K562 (cell line): ENCODE measurements at regions not wholly inside any gene's neighbourhood (a gene's known extent, or its start where the extent isn't known, plus 50 kb on each side); places are given as distances from the start of the nearest gene placed in this dataset.

Experiments used
- ATAC-seq: fragments of 200-7000 bp; cut with Tn5 transposase; 3 replicates; pipeline ENCODE4 v1.9.1; 2020; ENCODE audit warnings: moderate library complexity
- BruUV-seq: library from RNA; stranded (reverse); fragments of 400-500 nt; replicated peaks from 2 replicates; lab custom pipeline; 2021; lab: Mats Ljungman, UMichigan
- CTCF ChIA-PET: fragments of 300-600 bp; formaldehyde crosslinking; extraction: SDS; loops from one replicate; lab custom pipeline; 2021; ENCODE audit warnings: low intra/inter-chr PET ratio; lab: Yijun Ruan, JAX
- POLR2A ChIA-PET: fragments of 300-600, 350-650 bp; sonication (Branson Sonifier 250); formaldehyde crosslinking; extraction: SDS; loops from one replicate; lab custom pipeline; 2021; ENCODE audit warnings: antibody characterized with exemption, inconsistent platforms; lab: Yijun Ruan, JAX
- DNase-seq, 4 experiments: peaks; one replicate each; pipeline versions ENCODE4 v3.0.0 to v3.0.0-alpha.2; 2011 to 2018; ENCODE audit warnings: low spot score in 3 of 4, mixed read lengths in 3 of 4; ENCODE audit errors: extremely low read depth in 1 of 4
- FAIRE-seq: peaks from 2 replicates; lab custom pipeline; 2011; peaks lifted over from hg19 to GRCh38; lab: Jason Lieb, UNC
- H2AFZ ChIP-seq: 2 replicates; pipeline ENCODE4 v1.6.0; 2011; ENCODE audit warnings: low read depth, low read length, control low read depth, inconsistent platforms
- H3K27ac ChIP-seq: fragments of 200-600 bp; 3 replicates; pipeline ENCODE4 v1.8.0; 2011; ENCODE audit warnings: low read depth, mild to moderate bottlenecking, control low read depth, inconsistent platforms, low read length, moderate library complexity, mixed read lengths; ENCODE audit errors: extremely low read depth
- H3K27me3 ChIP-seq, 2 experiments: fragments of 300-600 bp in 1 of 2; 2 replicates in 1 of 2; 3 replicates in 1 of 2; pipeline versions ENCODE4 v1.6.0 to v1.8.0; 2011; ENCODE audit warnings: inconsistent platforms in 2 of 2, low read length in 2 of 2, mild to moderate bottlenecking in 1 of 2, mixed read lengths in 1 of 2, moderate library complexity in 1 of 2; ENCODE audit not compliant: control insufficient read depth in 2 of 2, insufficient read depth in 2 of 2
- H3K36me3 ChIP-seq: fragments of 300-600 bp; 3 replicates; pipeline ENCODE4 v1.8.0; 2011; ENCODE audit warnings: mild to moderate bottlenecking, low read length, inconsistent platforms; ENCODE audit not compliant: control insufficient read depth, insufficient read depth
- H3K4me1 ChIP-seq, 2 experiments: fragments of 200-600 bp in 1 of 2; replicated peaks in 1 of 2; 2 replicates in 1 of 2; 3 replicates in 1 of 2; pipeline versions ENCODE4 v1.5.1 to v1.8.0; 2011; ENCODE audit warnings: inconsistent platforms in 2 of 2, low read length in 2 of 2, mild to moderate bottlenecking in 1 of 2, mixed read lengths in 1 of 2, moderate library complexity in 1 of 2; ENCODE audit not compliant: control insufficient read depth in 2 of 2, insufficient read depth in 2 of 2
- H3K4me2 ChIP-seq: 2 replicates; pipeline ENCODE4 v1.6.1; 2011; ENCODE audit warnings: low read length, control low read depth, inconsistent platforms, mixed read lengths; ENCODE audit not compliant: insufficient read depth
- H3K4me3 ChIP-seq: fragments of 200-600 bp; sonication (generic), shearing (Covaris generic); 2 replicates; pipeline ENCODE4 v1.5.1; 2016; ENCODE audit warnings: control low read depth, inconsistent platforms
- H3K79me2 ChIP-seq: fragments of 200-600 bp; 3 replicates; pipeline ENCODE4 v1.8.0; 2011; ENCODE audit warnings: low read length, inconsistent platforms; ENCODE audit not compliant: control insufficient read depth, insufficient read depth
- H3K9ac ChIP-seq, 2 experiments: 2 replicates each; pipeline versions ENCODE4 v1.6.0 to v1.6.1; 2011; ENCODE audit warnings: low read depth in 2 of 2, low read length in 2 of 2, control low read depth in 1 of 2, inconsistent platforms in 1 of 2, mild to moderate bottlenecking in 1 of 2, mixed read lengths in 1 of 2; ENCODE audit not compliant: insufficient read depth in 1 of 2
- H3K9me1 ChIP-seq: one replicate; pipeline ENCODE4 v1.6.0; 2011; ENCODE audit warnings: inconsistent platforms, mild to moderate bottlenecking, low read length, moderate library complexity; ENCODE audit not compliant: control insufficient read depth, insufficient read depth
- H3K9me3 ChIP-seq: replicated peaks from 2 replicates; pipeline ENCODE4 v1.5.1; 2011; ENCODE audit warnings: low read depth, low read length, inconsistent platforms; ENCODE audit not compliant: control insufficient read depth, insufficient read depth
- H4K20me1 ChIP-seq: replicated peaks from 2 replicates; pipeline ENCODE4 v1.6.1; 2011; ENCODE audit warnings: low read length, inconsistent platforms, mixed read lengths; ENCODE audit not compliant: control insufficient read depth, insufficient read depth
- BRD9 ChIP-seq: fragments of 450-650 bp; IDR thresholded peaks from 2 replicates; pipeline ENCODE4 v1.6.1; 2018; ENCODE audit warnings: low read depth; ENCODE audit not compliant: partially characterized antibody
- CREB1 ChIP-seq, 2 experiments: sonication (generic) in 1 of 2; formaldehyde crosslinking in 1 of 2; IDR thresholded peaks; 2 replicates each; pipeline versions ENCODE4 v1.6.1 to v1.8.0; 2012 to 2022; ENCODE audit warnings: inconsistent platforms in 1 of 2, mild to moderate bottlenecking in 1 of 2, missing genetic modification reagents in 1 of 2, moderate library complexity in 1 of 2
- CREM ChIP-seq: IDR thresholded peaks from 2 replicates; pipeline ENCODE4 v1.6.1; 2014; ENCODE audit warnings: antibody characterized with exemption, low read depth
- NFIC ChIP-seq: fragments of 450-650 bp; IDR thresholded peaks from 2 replicates; pipeline ENCODE4 v1.6.1; 2017; ENCODE audit warnings: mild to moderate bottlenecking, inconsistent platforms
- PHF20 ChIP-seq: fragments of 450-650 bp; IDR thresholded peaks from 2 replicates; pipeline ENCODE4 v1.6.1; 2018; ENCODE audit not compliant: partially characterized antibody
- RBM34 ChIP-seq: fragments of 200-400 bp; formaldehyde crosslinking; IDR thresholded peaks from 2 replicates; pipeline ENCODE4 v1.6.1; 2018; ENCODE audit warnings: low read length, borderline replicate concordance; ENCODE audit not compliant: insufficient read depth
- SMAD4 ChIP-seq: fragments of 250-450 bp; sonication (Bioruptor Pico); conservative IDR thresholded peaks from 2 replicates; pipeline ENCODE4 v1.8.0; 2021; ENCODE audit warnings: inconsistent platforms, mild to moderate bottlenecking, moderate library complexity
- TBP ChIP-seq: optimal IDR thresholded peaks from 2 replicates; pipeline ENCODE3; 2011; ENCODE audit warnings: low read depth, low read length, improper control_type of control experiment
- ZNF23 ChIP-seq: fragments of 250-450 bp; sonication (Bioruptor Pico); IDR thresholded peaks from 2 replicates; pipeline ENCODE4 v1.4.0; 2020; ENCODE audit warnings: mild to moderate bottlenecking
- ZNF3 ChIP-seq: fragments of 250-450 bp; sonication (Bioruptor Pico); IDR thresholded peaks from 2 replicates; pipeline ENCODE4 v1.5.0; 2021; ENCODE audit warnings: mild to moderate bottlenecking, moderate library complexity
- ZNF561 ChIP-seq: fragments of 450-650 bp; formaldehyde crosslinking; conservative IDR thresholded peaks from 2 replicates; pipeline ENCODE4 v1.4.0; 2020; ENCODE audit warnings: mild to moderate bottlenecking, moderate library complexity
- WGBS: fragments of 100-300 bp; shearing (Covaris generic); methylation state at CpG from one replicate; pipeline ENCODE4 v1.1.6; 2016; ENCODE audit warnings: low coverage, mixed read lengths; ENCODE audit not compliant: insufficient coverage; ENCODE audit errors: missing lambda C conversion rate; 5-methylcytosine and 5-hydroxymethylcytosine counted together
- in situ Hi-C: fragments of 300-500 bp; cut with MboI; formaldehyde crosslinking; loops from 4 replicates; pipeline ENCODE4 v1.15.0; 2018; ENCODE audit warnings: inconsistent platforms, mixed read lengths
- intact Hi-C: fragments of 100-400 bp; cut with micrococcal nuclease; formaldehyde crosslinking; loops from 2 replicates; pipeline ENCODE4 v1.14.2; 2022
- TF ChIP-seq, protein P1 (sequence below): fragments of 200-800 bp; sonication (Bioruptor generic); IDR thresholded peaks from 2 replicates; pipeline ENCODE4 v1.6.1; 2017; ENCODE audit warnings: missing genetic modification characterization, missing compliant biosample characterization
- TF ChIP-seq, protein P2 (sequence below): sonication (generic); formaldehyde crosslinking; IDR thresholded peaks from 2 replicates; pipeline ENCODE4 v1.9.0; 2022; ENCODE audit warnings: mild to moderate bottlenecking, missing genetic modification reagents
- TF ChIP-seq, protein P3 (sequence below): fragments of 250-450 bp; sonication (Bioruptor Pico); IDR thresholded peaks from 2 replicates; pipeline ENCODE4 v1.8.0; 2022; ENCODE audit warnings: moderate library complexity, mild to moderate bottlenecking, inconsistent platforms

DNA sequence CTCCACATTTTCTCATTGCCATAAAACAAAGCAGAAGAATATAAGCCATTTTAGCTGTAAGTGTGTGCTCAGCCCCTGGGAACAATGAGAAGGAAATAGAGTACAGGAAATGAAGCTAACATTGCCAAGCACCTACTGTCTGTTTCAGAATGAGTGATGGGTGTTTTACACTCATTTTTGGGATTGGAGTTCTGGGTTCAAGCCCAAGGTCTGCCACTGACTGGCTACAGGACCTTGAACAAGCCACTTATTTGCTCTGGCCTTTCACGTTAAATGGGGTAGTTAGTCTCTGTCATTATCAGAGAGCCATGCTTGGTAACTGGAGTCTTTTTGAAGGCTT is 80.7 kb upstream of the KAZN start (continued):
- TF ChIP-seq, protein P1, sequence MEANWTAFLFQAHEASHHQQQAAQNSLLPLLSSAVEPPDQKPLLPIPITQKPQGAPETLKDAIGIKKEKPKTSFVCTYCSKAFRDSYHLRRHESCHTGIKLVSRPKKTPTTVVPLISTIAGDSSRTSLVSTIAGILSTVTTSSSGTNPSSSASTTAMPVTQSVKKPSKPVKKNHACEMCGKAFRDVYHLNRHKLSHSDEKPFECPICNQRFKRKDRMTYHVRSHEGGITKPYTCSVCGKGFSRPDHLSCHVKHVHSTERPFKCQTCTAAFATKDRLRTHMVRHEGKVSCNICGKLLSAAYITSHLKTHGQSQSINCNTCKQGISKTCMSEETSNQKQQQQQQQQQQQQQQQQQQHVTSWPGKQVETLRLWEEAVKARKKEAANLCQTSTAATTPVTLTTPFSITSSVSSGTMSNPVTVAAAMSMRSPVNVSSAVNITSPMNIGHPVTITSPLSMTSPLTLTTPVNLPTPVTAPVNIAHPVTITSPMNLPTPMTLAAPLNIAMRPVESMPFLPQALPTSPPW (CRISPR knock-in tag), result no peak
- TF ChIP-seq ZNF23 (CRISPR knock-in tag), result no peak
- TF ChIP-seq, all 486 proteins: peak for 0

DNA sequence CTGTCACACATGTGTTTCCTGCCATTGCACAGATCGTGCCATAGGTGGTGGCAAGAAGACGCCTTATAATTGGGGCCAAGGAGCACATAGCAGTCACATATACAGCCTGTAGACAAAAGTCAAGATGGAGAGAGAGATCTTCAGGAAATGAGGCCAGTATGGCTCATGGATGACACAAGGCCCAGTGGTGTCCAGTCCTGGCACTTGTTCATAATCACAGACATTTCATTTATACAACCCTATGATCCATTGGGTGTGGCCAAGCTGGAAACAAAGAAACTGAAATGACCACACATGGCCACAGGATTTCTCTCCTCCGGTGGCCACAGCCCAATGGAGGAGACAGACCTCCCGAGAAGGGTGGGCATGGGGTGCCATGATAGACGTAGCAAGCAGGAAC is 78.5 kb upstream of the KAZN start:
- intact Hi-C loops, result no loop called here
- ChIA-PET POLR2A (interaction anchor here (0.6 kb wide), 1 partner anchor 9 kb away, joined by 3 read pairs; no protein-coding TSS in a partner anchor), CTCF (no interaction called here)
- Histone ChIP-seq H3K4me1 (no peaks in the 10 kb centered on the region; a peak in 1 of 5 replicates), H3K9me3 (no peaks in the 10 kb centered on the region), H4K20me1 (no peaks in the 10 kb centered on the region), H3K4me3 (no peak overlapping the region), H3K9ac (no peak overlapping the region), H3K9me1 (no peaks in the 10 kb centered on the region), H3K27me3 (peaks cover 0 to 19% of the 10 kb centered on the region in 2 experiments; a peak in 2 of 5 replicates), H2AFZ (no peak overlapping the region), H3K79me2 (no peaks in the 10 kb centered on the region), H3K36me3 (no peaks in the 10 kb centered on the region), H3K27ac (no peak overlapping the region), H3K4me2 (no peak overlapping the region)
- TF ChIP-seq RBM34 (no peak), BRD9 (no peak), TBP (no peak), PHF20 (no peak), SMAD4 (CRISPR knock-in tag) (no peak), NFIC (no peak), CREM (no peak), CREB1 (IDR thresholded peaks at IDR 0.05) (no peak), CREB1 (CRISPR knock-in tag; IDR thresholded peaks at IDR 0.05) (no peak), ZNF561 (CRISPR knock-in tag) (no peak), ZNF3 (CRISPR knock-in tag) (no peak)
- TF ChIP-seq, protein P2, sequence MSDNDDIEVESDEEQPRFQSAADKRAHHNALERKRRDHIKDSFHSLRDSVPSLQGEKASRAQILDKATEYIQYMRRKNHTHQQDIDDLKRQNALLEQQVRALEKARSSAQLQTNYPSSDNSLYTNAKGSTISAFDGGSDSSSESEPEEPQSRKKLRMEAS, result no peak
- TF ChIP-seq, protein P3, sequence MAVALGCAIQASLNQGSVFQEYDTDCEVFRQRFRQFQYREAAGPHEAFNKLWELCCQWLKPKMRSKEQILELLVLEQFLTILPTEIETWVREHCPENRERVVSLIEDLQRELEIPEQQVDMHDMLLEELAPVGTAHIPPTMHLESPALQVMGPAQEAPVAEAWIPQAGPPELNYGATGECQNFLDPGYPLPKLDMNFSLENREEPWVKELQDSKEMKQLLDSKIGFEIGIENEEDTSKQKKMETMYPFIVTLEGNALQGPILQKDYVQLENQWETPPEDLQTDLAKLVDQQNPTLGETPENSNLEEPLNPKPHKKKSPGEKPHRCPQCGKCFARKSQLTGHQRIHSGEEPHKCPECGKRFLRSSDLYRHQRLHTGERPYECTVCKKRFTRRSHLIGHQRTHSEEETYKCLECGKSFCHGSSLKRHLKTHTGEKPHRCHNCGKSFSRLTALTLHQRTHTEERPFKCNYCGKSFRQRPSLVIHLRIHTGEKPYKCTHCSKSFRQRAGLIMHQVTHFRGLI (CRISPR knock-in tag), result no peak
- WGBS, result 11% methylated on average over 5 of the region's 5 CpGs
- in situ Hi-C loops, result no loop called here
- no peak for ATAC-seq
- FAIRE-seq, result no peak
- DNase-seq, result no peak
- BruUV-seq, result no TSS peak
